Activated naive CD8-positive, alpha-beta T cell treated with anti-CD3 and anti-CD28 coated beads for 36 hours (primary cell): ENCODE measurements at regions not wholly inside any gene's neighbourhood (a gene's known extent, or its start where the extent isn't known, plus 50 kb on each side); places are given as distances from the start of the nearest gene placed in this dataset.

Experiments used
- DNase-seq: peaks from one replicate; pipeline ENCODE4 v3.0.0; 2021
- H3K27ac Mint-ChIP-seq: one replicate; pipeline ENCODE4 v1.8.0; 2022; ENCODE audit warnings: mild to moderate bottlenecking, moderate library complexity, mixed read lengths
- H3K27me3 Mint-ChIP-seq: one replicate; pipeline ENCODE4 v1.8.0; 2022; ENCODE audit warnings: mild to moderate bottlenecking, mixed read lengths
- H3K36me3 Mint-ChIP-seq: one replicate; pipeline ENCODE4 v1.8.0; 2021; ENCODE audit warnings: mild to moderate bottlenecking, mixed read lengths
- H3K4me1 Mint-ChIP-seq: one replicate; pipeline ENCODE4 v1.8.0; 2021; ENCODE audit warnings: mixed read lengths
- H3K4me3 Mint-ChIP-seq: one replicate; pipeline ENCODE4 v1.8.0; 2022; ENCODE audit warnings: mild to moderate bottlenecking, moderate library complexity, mixed read lengths
- H3K9me3 Mint-ChIP-seq: one replicate; pipeline ENCODE4 v1.8.0; 2022; ENCODE audit warnings: mixed read lengths

DNA sequence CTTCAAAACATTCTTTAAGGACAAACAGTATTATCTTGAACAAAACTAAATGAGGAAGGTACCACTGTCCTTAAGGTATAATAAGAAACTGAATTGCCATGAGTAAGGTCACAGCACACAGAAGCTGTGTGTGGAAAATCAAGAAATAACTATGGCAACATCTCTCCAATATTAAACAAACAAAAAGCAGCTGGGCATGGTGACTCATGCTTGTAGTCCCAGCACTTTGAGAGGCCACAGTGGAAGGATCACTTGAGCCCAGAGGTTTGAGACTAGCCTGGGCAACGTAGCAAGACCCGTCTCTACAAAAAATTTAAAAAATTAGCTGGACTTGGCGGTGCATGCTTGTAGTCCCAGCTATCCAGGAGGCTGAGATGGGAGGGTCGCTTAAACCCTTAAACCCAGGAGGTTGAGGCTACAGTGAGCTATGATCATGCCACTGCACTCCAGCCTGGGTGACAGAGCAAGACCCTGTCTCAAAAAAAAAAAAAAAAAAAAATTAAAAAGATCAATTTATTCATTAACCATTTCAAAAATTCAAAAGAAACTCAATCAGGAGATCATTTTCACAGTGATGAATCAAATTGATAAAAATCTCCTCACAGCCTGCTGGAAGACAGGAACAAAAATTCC, 195.4 kb downstream of the SKIDA1 start:
- Mint-ChIP-seq H3K9me3 (no peaks in the 10 kb centered on the region), H3K4me3 (no peak overlapping the region), H3K36me3 (no peaks in the 10 kb centered on the region), H3K4me1 (no peaks in the 10 kb centered on the region), H3K27me3 (no peaks in the 10 kb centered on the region), H3K27ac (no peak overlapping the region)
- no peak for DNase-seq

- Mint-ChIP-seq H3K4me1 (no peaks in the 10 kb centered on the region), H3K27me3 (no peaks in the 10 kb centered on the region), H3K36me3 (no peaks in the 10 kb centered on the region), H3K4me3 (no peak overlapping the region), H3K27ac (no peak overlapping the region), H3K9me3 (no peaks in the 10 kb centered on the region)
- no peak for DNase-seq
Measured at GRCh38 chr10:21327289-21327993, 198.0 kb downstream of the SKIDA1 start.

DNA sequence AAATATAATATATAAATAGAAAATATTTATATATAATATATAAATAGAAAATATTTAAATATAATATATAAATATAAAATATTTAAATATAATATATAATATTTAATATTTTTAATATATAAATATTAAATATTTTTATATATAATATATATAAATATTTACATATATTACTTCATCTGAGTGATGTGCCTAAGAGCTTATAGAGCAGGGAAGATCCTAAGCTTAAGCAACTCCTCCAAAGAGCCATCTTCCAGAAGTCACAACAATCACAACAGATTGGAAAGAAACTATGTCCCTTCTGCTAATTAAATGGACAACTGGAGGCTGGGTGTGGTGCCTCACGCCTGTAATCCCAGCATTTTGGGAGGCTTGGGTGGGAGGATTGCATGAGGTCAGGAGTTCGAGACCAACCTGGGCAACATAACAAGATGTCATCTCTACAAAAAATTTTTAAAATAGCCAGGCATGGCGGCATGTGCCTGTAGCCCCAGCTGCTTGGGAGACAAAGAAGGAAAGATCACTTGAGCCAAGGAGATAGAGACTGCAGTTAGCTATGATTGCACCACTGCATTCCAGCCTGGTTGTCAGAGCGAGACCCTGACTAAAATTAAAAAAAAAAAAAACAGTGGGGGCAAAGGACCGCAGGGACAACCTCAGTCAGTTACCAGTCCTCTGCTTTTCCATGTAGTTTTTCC, 198.7 kb downstream of the SKIDA1 start:
- Mint-ChIP-seq H3K4me1 (no peaks in the 10 kb centered on the region), H3K27ac (no peak overlapping the region), H3K9me3 (no peaks in the 10 kb centered on the region), H3K27me3 (no peaks in the 10 kb centered on the region), H3K4me3 (no peak overlapping the region), H3K36me3 (no peaks in the 10 kb centered on the region)
- no peak for DNase-seq

DNA sequence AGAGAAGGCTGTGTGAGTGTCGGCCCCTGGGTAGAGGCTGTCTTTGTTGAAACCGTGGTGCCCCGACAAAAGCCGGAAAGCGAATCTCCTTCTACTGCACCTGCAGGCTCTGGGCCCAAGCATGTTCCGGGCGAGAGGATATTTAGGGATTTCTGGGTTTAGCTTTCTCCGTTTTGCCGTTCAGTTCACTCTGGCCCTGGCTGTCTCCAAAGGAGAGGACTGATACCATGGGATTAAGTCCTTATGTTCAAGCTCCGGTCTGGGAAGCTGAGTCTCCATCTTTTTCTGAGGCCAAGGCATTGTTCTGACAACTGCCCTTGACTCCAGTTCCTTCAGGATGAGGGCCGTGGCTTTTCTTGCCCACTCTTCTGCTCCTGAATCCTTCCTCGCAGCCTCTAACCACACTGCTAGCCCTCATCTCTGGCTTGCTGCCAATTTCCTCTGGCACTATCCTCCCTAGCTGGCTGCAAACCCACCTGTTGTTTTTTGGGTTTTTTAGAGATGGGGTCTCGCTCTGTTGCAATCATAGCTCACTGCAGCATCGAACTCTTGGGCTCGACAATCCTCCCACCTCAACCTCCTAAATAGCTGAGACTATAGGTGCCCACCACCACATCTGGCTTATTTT, 206.8 kb downstream of the SKIDA1 start:
- no peak overlapping the region for H3K27ac Mint-ChIP-seq
- DNase-seq, result no peak
- no peaks in the 10 kb centered on the region for H3K36me3 Mint-ChIP-seq
- no peaks in the 10 kb centered on the region for H3K27me3 Mint-ChIP-seq
- H3K9me3 Mint-ChIP-seq, result no peaks in the 10 kb centered on the region
- no peak overlapping the region for H3K4me3 Mint-ChIP-seq
- H3K4me1 Mint-ChIP-seq, result no peaks in the 10 kb centered on the region

- no peaks in the 10 kb centered on the region for H3K27me3 Mint-ChIP-seq
- H3K9me3 Mint-ChIP-seq, result no peaks in the 10 kb centered on the region
- H3K4me3 Mint-ChIP-seq, result no peak overlapping the region
- no peak overlapping the region for H3K27ac Mint-ChIP-seq
- H3K36me3 Mint-ChIP-seq, result no peaks in the 10 kb centered on the region
- H3K4me1 Mint-ChIP-seq, result no peaks in the 10 kb centered on the region
- no peak for DNase-seq
Measured at GRCh38 chr10:21317902-21318301, 207.6 kb downstream of the SKIDA1 start.

GRCh38 chr10:21315645-21316220, 209.7 kb downstream of the SKIDA1 start:
- Mint-ChIP-seq H3K4me1 (no peaks in the 10 kb centered on the region), H3K27me3 (no peaks in the 10 kb centered on the region), H3K9me3 (peaks cover 1% of the 10 kb centered on the region), H3K27ac (no peak overlapping the region), H3K4me3 (no peak overlapping the region), H3K36me3 (no peaks in the 10 kb centered on the region)
- no peak for DNase-seq

DNA sequence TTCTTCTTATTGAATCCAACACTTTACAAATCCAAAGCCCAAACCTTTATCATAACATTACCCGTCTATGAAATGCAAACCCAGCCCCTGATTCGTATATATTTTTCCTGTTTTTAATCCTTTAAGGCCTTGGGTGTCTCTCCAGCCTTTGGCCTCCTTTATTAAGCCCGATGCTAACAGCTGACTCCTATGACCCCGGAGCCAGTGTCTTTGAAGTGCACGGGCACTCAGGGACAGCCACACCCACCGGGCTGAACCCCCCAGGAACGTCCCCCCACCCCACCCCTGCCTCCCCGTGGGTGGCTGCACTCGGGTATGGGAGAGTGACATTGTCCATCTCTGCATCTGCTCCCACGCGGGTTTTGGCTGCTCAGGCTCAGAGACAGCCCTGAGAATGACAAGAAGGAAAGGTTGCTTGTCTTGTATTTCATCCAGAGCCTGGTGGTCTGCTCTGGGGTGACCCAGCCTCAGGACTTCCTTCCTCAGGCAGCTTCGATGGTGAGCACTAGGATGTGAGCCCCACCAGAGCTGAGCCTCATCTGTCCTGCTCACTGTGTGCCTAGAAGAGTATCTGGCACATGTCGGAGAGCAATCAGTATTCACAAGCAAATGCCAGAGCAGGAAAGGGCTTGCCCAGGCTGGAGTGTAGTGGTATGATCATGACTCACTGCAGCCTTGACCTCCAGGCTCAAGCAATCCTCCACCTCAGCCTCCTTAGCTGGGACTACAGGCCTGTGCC, 210.4 kb downstream of the SKIDA1 start:
- no peaks in the 10 kb centered on the region for H3K27me3 Mint-ChIP-seq
- DNase-seq, result no peak
- peaks cover 1% of the 10 kb centered on the region for H3K9me3 Mint-ChIP-seq
- no peak overlapping the region for H3K4me3 Mint-ChIP-seq
- H3K36me3 Mint-ChIP-seq, result no peaks in the 10 kb centered on the region
- no peaks in the 10 kb centered on the region for H3K4me1 Mint-ChIP-seq
- no peak overlapping the region for H3K27ac Mint-ChIP-seq

DNA sequence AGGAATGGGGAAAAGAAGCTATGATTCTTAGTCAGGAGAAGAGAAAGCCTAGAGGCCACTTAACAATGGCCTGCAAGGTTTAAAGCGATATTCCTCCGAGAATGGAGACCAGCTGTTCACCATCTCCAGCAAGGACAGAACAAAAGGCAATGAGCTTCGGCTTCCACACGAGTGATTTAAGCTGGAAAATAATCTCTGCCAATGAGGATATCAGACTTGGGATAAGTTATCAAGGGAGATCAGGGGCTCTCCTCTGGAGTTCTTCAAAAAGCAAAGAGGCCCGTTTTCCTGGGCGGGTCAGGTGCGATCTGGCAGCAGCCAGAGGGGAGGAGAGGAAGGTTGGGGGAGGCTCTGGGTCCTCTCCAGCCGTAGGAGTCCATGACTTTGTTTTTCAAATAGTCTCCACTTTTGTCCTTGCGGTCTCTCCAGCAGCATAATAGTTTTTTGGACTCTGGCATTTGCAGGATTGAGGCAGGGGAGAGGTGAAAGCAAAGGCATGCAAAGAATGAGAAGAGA, 211.3 kb downstream of the SKIDA1 start:
- Mint-ChIP-seq H3K27ac (no peak overlapping the region), H3K4me3 (no peak overlapping the region), H3K4me1 (no peaks in the 10 kb centered on the region), H3K9me3 (peaks cover 1% of the 10 kb centered on the region), H3K27me3 (no peaks in the 10 kb centered on the region), H3K36me3 (no peaks in the 10 kb centered on the region)
- DNase-seq, result no peak

- H3K27me3 Mint-ChIP-seq, result no peaks in the 10 kb centered on the region
- H3K36me3 Mint-ChIP-seq, result no peaks in the 10 kb centered on the region
- no peak overlapping the region for H3K4me3 Mint-ChIP-seq
- no peak overlapping the region for H3K27ac Mint-ChIP-seq
- no peak for DNase-seq
- H3K4me1 Mint-ChIP-seq, result no peaks in the 10 kb centered on the region
- H3K9me3 Mint-ChIP-seq, result peaks cover 1% of the 10 kb centered on the region
Measured at GRCh38 chr10:21313691-21314090, 211.8 kb downstream of the SKIDA1 start.

DNA sequence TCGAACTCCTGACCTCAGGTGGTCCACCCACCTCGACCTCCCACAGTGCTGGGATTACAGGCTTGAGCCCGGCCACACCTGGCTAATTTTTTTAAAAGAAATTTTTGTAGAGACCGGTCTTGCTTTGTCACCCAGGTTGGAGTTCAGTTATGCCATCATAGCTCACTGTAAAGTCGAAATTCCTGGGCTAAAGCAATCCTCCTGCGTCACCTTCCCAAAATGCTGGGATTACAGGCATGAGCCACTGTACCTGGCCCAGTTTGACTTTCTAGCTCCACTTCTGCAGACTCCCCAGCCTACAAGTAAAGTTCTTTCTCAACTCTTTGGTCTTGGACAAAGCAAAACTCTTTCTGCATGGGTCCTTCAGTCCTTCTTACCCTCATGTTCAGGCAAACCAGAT, 214.1 kb downstream of the SKIDA1 start:
- Mint-ChIP-seq H3K27ac (no peak overlapping the region), H3K36me3 (no peaks in the 10 kb centered on the region), H3K27me3 (no peaks in the 10 kb centered on the region), H3K9me3 (peaks cover 1% of the 10 kb centered on the region), H3K4me3 (no peak overlapping the region), H3K4me1 (no peaks in the 10 kb centered on the region)
- DNase-seq, result no peak

GRCh38 chr10:21309427-21309826, 216.1 kb downstream of the SKIDA1 start:
- Mint-ChIP-seq H3K36me3 (no peaks in the 10 kb centered on the region), H3K4me3 (no peak overlapping the region), H3K4me1 (no peaks in the 10 kb centered on the region), H3K27ac (no peak overlapping the region), H3K9me3 (peaks cover 1% of the 10 kb centered on the region), H3K27me3 (no peaks in the 10 kb centered on the region)
- DNase-seq, result no peak

DNA sequence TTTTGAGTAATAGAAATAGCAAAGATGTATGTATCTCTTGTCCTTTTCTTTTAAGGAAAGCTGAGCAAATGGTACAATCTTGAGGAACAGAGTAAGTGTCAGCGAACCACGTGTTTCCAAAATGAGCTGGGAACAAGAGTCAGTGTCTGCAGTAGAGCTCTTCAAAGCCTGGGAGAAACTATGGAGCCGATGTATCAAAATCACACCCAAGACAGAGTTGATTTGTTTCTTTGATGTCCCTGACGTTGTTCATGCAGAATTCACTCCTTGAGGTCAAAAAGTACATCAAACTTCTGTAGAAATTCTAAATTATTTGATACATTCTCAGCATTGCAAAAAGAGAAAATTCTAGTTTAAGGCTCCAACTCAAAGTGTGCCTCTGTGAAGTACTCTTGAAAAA, 216.5 kb downstream of the SKIDA1 start:
- DNase-seq, result no peak
- Mint-ChIP-seq H3K4me1 (no peaks in the 10 kb centered on the region), H3K36me3 (no peaks in the 10 kb centered on the region)

DNA sequence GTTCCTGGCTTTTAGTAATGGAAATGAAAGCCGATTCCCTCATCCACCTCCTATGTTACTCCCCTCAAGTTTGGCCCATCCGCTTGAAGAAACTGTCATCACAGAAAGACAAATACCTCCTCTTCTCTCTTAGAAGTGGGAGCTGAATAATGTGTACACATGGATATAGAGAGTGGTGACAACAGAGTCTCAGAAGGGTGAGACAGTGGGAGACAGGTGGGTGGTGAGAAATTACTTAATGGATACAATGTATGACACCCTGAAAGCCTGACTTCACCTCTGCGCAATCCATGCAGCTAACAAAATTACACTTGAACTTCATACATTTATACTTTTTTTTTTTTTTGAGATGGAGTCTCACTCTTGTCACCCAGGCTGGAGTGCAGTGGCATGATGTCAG, 217.5 kb downstream of the SKIDA1 start:
- Mint-ChIP-seq H3K9me3 (peaks cover 1% of the 10 kb centered on the region), H3K27me3 (peaks cover 3% of the 10 kb centered on the region), H3K4me3 (no peak overlapping the region), H3K36me3 (no peaks in the 10 kb centered on the region), H3K27ac (no peak overlapping the region), H3K4me1 (no peaks in the 10 kb centered on the region)
- DNase-seq, result no peak

More for the DNA sequence above, 216.5 kb downstream of the SKIDA1 start:
- peaks cover 1% of the 10 kb centered on the region for H3K9me3 Mint-ChIP-seq
- H3K27me3 Mint-ChIP-seq, result no peaks in the 10 kb centered on the region
- H3K4me3 Mint-ChIP-seq, result no peak overlapping the region
- H3K27ac Mint-ChIP-seq, result no peak overlapping the region

GRCh38 chr10:21304608-21305007, 220.9 kb downstream of the SKIDA1 start:
- Mint-ChIP-seq H3K27ac (no peak overlapping the region), H3K9me3 (no peaks in the 10 kb centered on the region), H3K4me3 (no peak overlapping the region), H3K27me3 (peaks cover 3% of the 10 kb centered on the region), H3K4me1 (no peaks in the 10 kb centered on the region), H3K36me3 (no peaks in the 10 kb centered on the region)
- no peak for DNase-seq
